HCT116 (cell line): ENCODE measurements at regions not wholly inside any gene's neighbourhood (a gene's known extent, or its start where the extent isn't known, plus 50 kb on each side); places are given as distances from the start of the nearest gene placed in this dataset.

Experiments used
- ATAC-seq: fragments of 200-7000 bp; cut with Tn5 transposase; 2 replicates; pipeline ENCODE4 v1.9.1; 2020; ENCODE audit warnings: mild to moderate bottlenecking, moderate library complexity
- BruUV-seq: library from RNA; stranded (reverse); fragments of 400-500 nt; replicated peaks from 2 replicates; lab custom pipeline; 2021; lab: Mats Ljungman, UMichigan
- CTCF ChIA-PET: fragments of 300-600 bp; sonication (Branson Sonifier 250); formaldehyde crosslinking; loops from one replicate; lab custom pipeline; 2021; ENCODE audit warnings: antibody characterized with exemption; lab: Charles Lee
- POLR2A ChIA-PET: fragments of 300-600, 350-600 bp; sonication (Branson Sonifier 250); formaldehyde crosslinking; loops from one replicate; lab custom pipeline; 2021; ENCODE audit warnings: antibody characterized with exemption; lab: Charles Lee
- RAD21 ChIA-PET, 2 experiments: fragments of 300-600 bp; sonication (Branson Sonifier 250); formaldehyde crosslinking; loops; one replicate each; lab custom pipeline; 2023; ENCODE audit warnings: low total read pairs in 2 of 2; ENCODE audit not compliant: uncharacterized antibody in 2 of 2, unreplicated experiment in 2 of 2, low non-redundant PET in 1 of 2; lab: Charles Lee
- DNase-seq: peaks from one replicate; pipeline ENCODE4 v3.0.0-alpha.2; 2010; ENCODE audit warnings: low read depth, low spot score
- H2AFZ ChIP-seq: fragments of 200-600 bp; shearing (Covaris generic), sonication (generic); 2 replicates; pipeline ENCODE4 v1.6.1; 2017; ENCODE audit warnings: low read depth, mixed run types, mixed read lengths, antibody characterized with exemption, low read length; ENCODE audit not compliant: poor library complexity, severe bottlenecking
- H3K27ac ChIP-seq: 2 replicates; pipeline ENCODE4 v1.5.1; 2012; ENCODE audit warnings: low read depth, low read length
- H3K27me3 ChIP-seq: fragments of 200-600 bp; sonication (generic); 2 replicates; pipeline ENCODE4 v1.6.1; 2016; ENCODE audit warnings: mixed run types, low read length, mixed read lengths; ENCODE audit not compliant: insufficient read depth
- H3K36me3 ChIP-seq, 2 experiments: fragments of 200-500 bp in 1 of 2; fragments of 200-600 bp in 1 of 2; sonication (Bioruptor generic) in 1 of 2; sonication (generic) in 1 of 2; 2 replicates each; pipeline versions ENCODE4 v1.5.1 to v1.6.1; 2014 to 2016; ENCODE audit warnings: low read length in 2 of 2, inconsistent platforms in 1 of 2, mixed read lengths in 1 of 2, mixed run types in 1 of 2; ENCODE audit not compliant: insufficient read depth in 2 of 2, control insufficient read depth in 1 of 2
- H3K4me1 ChIP-seq, 2 experiments: fragments of 200-600 bp in 1 of 2; sonication (generic) in 1 of 2; 2 replicates each; pipeline versions ENCODE4 v1.5.1 to v1.6.1; 2012 to 2017; ENCODE audit warnings: low read length in 2 of 2, inconsistent platforms in 1 of 2, mild to moderate bottlenecking in 1 of 2, mixed read lengths in 1 of 2, mixed run types in 1 of 2, moderate library complexity in 1 of 2; ENCODE audit not compliant: insufficient read depth in 2 of 2, control insufficient read depth in 1 of 2
- H3K4me2 ChIP-seq: fragments of 200-600 bp; sonication (generic); 2 replicates; pipeline ENCODE4 v1.6.1; 2017; ENCODE audit warnings: mixed run types, low read length, mixed read lengths
- H3K4me3 ChIP-seq, 2 experiments: fragments of 200-600 bp in 1 of 2; sonication (generic) in 1 of 2; replicated peaks in 1 of 2; 2 replicates each; pipeline ENCODE4 v1.5.1; 2011 to 2016; ENCODE audit warnings: low read length in 2 of 2, control low read depth in 1 of 2, low read depth in 1 of 2, mild to moderate bottlenecking in 1 of 2, mixed read lengths in 1 of 2, mixed run types in 1 of 2
- H3K79me2 ChIP-seq: fragments of 200-600 bp; sonication (generic); 2 replicates; pipeline ENCODE4 v1.6.1; 2017; ENCODE audit warnings: mild to moderate bottlenecking, mixed run types, low read length, moderate library complexity, mixed read lengths; ENCODE audit not compliant: insufficient read depth
- H3K9ac ChIP-seq: fragments of 200-600 bp; sonication (generic); 2 replicates; pipeline ENCODE4 v1.6.1; 2016; ENCODE audit warnings: low read length, mixed read lengths
- H3K9me2 ChIP-seq: fragments of 200-600 bp; sonication (generic), shearing (Covaris generic); 2 replicates; pipeline ENCODE4 v1.6.1; 2017; ENCODE audit warnings: mixed run types, mild to moderate bottlenecking, moderate library complexity; ENCODE audit not compliant: insufficient read depth
- H3K9me3 ChIP-seq, 2 experiments: fragments of 200-500 bp in 1 of 2; fragments of 200-600 bp in 1 of 2; sonication (Bioruptor generic) in 1 of 2; sonication (generic) in 1 of 2; 2 replicates each; pipeline ENCODE4 v1.6.1; 2014 to 2017; ENCODE audit warnings: low read length in 2 of 2, mixed read lengths in 2 of 2, inconsistent platforms in 1 of 2, low read depth in 1 of 2, mild to moderate bottlenecking in 1 of 2, mixed run types in 1 of 2, moderate library complexity in 1 of 2; ENCODE audit not compliant: control insufficient read depth in 1 of 2, insufficient read depth in 1 of 2
- H4K20me1 ChIP-seq: fragments of 200-600 bp; sonication (generic), shearing (Covaris generic); 2 replicates; pipeline ENCODE4 v1.6.1; 2017; ENCODE audit warnings: mixed run types, mild to moderate bottlenecking, moderate library complexity; ENCODE audit not compliant: insufficient read depth
- ELF1 ChIP-seq: IDR thresholded peaks from 2 replicates; pipeline ENCODE4 v1.6.1; 2012; ENCODE audit warnings: low read depth, borderline replicate concordance
- EZH2phosphoT487 ChIP-seq: fragments of 200-600 bp; IDR thresholded peaks from 2 replicates; pipeline ENCODE4 v1.6.1; 2018; ENCODE audit warnings: antibody characterized with exemption, borderline replicate concordance
- MAX ChIP-seq: IDR thresholded peaks from 2 replicates; pipeline ENCODE4 v1.6.1; 2012
- POLR2AphosphoS5 ChIP-seq: IDR thresholded peaks from 2 replicates; pipeline ENCODE4 v1.6.1; 2011; ENCODE audit warnings: mild to moderate bottlenecking, low read depth, low read length, moderate library complexity
- RAD21 ChIP-seq: IDR thresholded peaks from 2 replicates; pipeline ENCODE4 v1.6.1; 2012; ENCODE audit warnings: low read depth, mild to moderate bottlenecking
- SIN3A ChIP-seq: IDR thresholded peaks from 2 replicates; pipeline ENCODE4 v1.6.1; 2012; ENCODE audit warnings: low read depth
- SP1 ChIP-seq: IDR thresholded peaks from 2 replicates; pipeline ENCODE4 v1.6.1; 2012; ENCODE audit warnings: low read depth
- SRF ChIP-seq: IDR thresholded peaks from 2 replicates; pipeline ENCODE4 v1.6.1; 2012; ENCODE audit warnings: low read depth
- ZNF274 ChIP-seq: fragments of 200-500 bp; sonication (Bioruptor generic); IDR thresholded peaks from 2 replicates; pipeline ENCODE4 v1.6.1; 2014; ENCODE audit warnings: mild to moderate bottlenecking, low read depth, low read length, inconsistent platforms
- intact Hi-C: fragments of 100-400 bp; cut with micrococcal nuclease; formaldehyde crosslinking; loops from 2 replicates; pipeline ENCODE4 v1.10.0; 2022
- TF ChIP-seq, protein P1 (sequence below): IDR thresholded peaks from 2 replicates; pipeline ENCODE4 v1.6.1; 2012; ENCODE audit warnings: low read depth

DNA sequence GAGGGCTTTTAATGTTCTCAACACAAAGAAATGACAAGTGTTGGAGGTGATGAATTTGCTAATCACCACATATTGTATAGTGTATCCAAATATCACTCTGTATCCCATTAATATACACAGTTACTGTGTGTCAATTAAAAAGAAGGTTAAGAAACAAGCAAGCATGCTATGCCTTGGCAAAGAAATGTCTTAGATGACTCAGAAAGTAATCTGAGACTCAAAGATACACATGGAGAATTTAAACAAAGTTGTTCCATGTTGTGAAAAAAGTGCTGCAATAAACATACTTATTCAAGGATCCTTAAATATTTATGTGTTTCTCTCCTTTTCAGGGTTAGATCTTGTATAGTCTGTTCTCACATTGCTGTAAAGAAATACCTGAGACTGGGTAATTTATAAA, 300.9 kb downstream of the DHX35 start (continued):
- TF ChIP-seq, protein P1, sequence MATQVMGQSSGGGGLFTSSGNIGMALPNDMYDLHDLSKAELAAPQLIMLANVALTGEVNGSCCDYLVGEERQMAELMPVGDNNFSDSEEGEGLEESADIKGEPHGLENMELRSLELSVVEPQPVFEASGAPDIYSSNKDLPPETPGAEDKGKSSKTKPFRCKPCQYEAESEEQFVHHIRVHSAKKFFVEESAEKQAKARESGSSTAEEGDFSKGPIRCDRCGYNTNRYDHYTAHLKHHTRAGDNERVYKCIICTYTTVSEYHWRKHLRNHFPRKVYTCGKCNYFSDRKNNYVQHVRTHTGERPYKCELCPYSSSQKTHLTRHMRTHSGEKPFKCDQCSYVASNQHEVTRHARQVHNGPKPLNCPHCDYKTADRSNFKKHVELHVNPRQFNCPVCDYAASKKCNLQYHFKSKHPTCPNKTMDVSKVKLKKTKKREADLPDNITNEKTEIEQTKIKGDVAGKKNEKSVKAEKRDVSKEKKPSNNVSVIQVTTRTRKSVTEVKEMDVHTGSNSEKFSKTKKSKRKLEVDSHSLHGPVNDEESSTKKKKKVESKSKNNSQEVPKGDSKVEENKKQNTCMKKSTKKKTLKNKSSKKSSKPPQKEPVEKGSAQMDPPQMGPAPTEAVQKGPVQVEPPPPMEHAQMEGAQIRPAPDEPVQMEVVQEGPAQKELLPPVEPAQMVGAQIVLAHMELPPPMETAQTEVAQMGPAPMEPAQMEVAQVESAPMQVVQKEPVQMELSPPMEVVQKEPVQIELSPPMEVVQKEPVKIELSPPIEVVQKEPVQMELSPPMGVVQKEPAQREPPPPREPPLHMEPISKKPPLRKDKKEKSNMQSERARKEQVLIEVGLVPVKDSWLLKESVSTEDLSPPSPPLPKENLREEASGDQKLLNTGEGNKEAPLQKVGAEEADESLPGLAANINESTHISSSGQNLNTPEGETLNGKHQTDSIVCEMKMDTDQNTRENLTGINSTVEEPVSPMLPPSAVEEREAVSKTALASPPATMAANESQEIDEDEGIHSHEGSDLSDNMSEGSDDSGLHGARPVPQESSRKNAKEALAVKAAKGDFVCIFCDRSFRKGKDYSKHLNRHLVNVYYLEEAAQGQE: no peak
- TF ChIP-seq ZNF274: no peak
- TF ChIP-seq, all 23 proteins: peak for 0

DNA sequence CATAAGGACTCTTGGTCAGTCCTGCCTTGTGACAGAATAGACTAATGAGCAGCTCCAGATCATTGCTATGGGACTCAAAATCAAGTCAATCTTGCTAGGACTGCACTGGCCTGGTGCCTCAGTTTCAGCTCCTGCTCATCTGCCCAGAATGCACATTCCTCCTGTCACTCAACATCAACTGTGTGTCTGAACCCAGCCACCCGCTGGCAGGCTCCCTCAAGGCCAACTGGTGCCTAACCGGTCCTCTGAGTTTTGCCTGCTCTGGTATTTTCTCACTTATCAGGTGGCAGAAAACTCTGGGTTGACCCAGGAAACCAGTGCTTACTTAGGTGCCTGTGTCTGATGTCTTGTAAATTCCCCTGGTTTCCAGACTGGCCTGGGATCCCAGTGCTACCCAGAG, 297.7 kb downstream of the DHX35 start:
- intact Hi-C loops: no loop called here
- BruUV-seq: no TSS peak
- no peaks in the 10 kb centered on the region for H3K9me2 ChIP-seq

More for the DNA sequence above, 297.7 kb downstream of the DHX35 start:
- H4K20me1 ChIP-seq: no peaks in the 10 kb centered on the region
- no peak for DNase-seq
- no peak overlapping the region for H2AFZ ChIP-seq
- H3K9ac ChIP-seq: no peak overlapping the region
- TF ChIP-seq RAD21: no peak
- TF ChIP-seq EZH2phosphoT487: no peak
- no peak for TF ChIP-seq SP1
- TF ChIP-seq ELF1: no peak
- no peak for TF ChIP-seq SIN3A
- no peak for TF ChIP-seq POLR2AphosphoS5
- no peak for TF ChIP-seq MAX
- no peak for TF ChIP-seq SRF
- TF ChIP-seq, all 23 proteins: peak for 0
- no peak overlapping the region for H3K4me3 ChIP-seq
- no peaks in the 10 kb centered on the region for H3K4me1 ChIP-seq
- ChIA-PET CTCF (no interaction called here), RAD21 (no interaction called here), POLR2A (no interaction called here)
- H3K9me3 ChIP-seq: no peaks in the 10 kb centered on the region
- no peaks in the 10 kb centered on the region for H3K79me2 ChIP-seq
- no peak for ATAC-seq
- no peak overlapping the region for H3K4me2 ChIP-seq
- no peak overlapping the region for H3K27ac ChIP-seq
- no peaks in the 10 kb centered on the region for H3K27me3 ChIP-seq
- no peaks in the 10 kb centered on the region for H3K36me3 ChIP-seq
